T-cell (primary cell): ENCODE measurements at regions not wholly inside any gene's neighbourhood (a gene's known extent, or its start where the extent isn't known, plus 50 kb on each side); places are given as distances from the start of the nearest gene placed in this dataset.
"Not testable (repeated sequence)": the region's sequence is repeated elsewhere in the genome, so short reads cannot be mapped to it uniquely, and the experiment has no call there.

Source experiments
- ATAC-seq, 4 experiments: fragments of 200-7000 bp in 3 of 4; fragments of 150-1000 bp in 1 of 4; cut with Tn5 transposase; replicated peaks in 1 of 4; 1 replicate in 3 of 4; 2 replicates in 1 of 4; pipeline ENCODE4 v1.10.0; 2021; ENCODE audit warnings: moderate library complexity in 3 of 4, mild to moderate bottlenecking in 2 of 4, moderate number of reproducible peaks in 1 of 4
- CTCF ChIA-PET, 2 donors: fragments of 300-600 bp; sonication (Branson Sonifier 250); formaldehyde crosslinking; loops; one replicate each; lab custom pipeline; 2022; ENCODE audit warnings: antibody characterized with exemption in 2 of 2; lab: Charles Lee
- POLR2A ChIA-PET, 2 donors: fragments of 300-600 bp; sonication (Branson Sonifier 250); formaldehyde crosslinking; loops; one replicate each; lab custom pipeline; 2022; ENCODE audit warnings: antibody characterized with exemption in 2 of 2; lab: Charles Lee
- DNase-seq, 35 experiments: peaks; one replicate each; pipeline versions ENCODE4 v3.0.0 to v3.0.0-alpha.2; 2013 to 2023
- H3K27ac ChIP-seq: one replicate; pipeline ENCODE4 v1.5.1; 2013; ENCODE audit warnings: low read length
- H3K27me3 ChIP-seq, 2 experiments: replicated peaks in 1 of 2; 1 replicate in 1 of 2; 2 replicates in 1 of 2; pipeline versions ENCODE4 v1.6.1 to v1.7.0; 2013; ENCODE audit warnings: low read length in 1 of 2, mixed read lengths in 1 of 2; ENCODE audit not compliant: control insufficient read depth in 2 of 2, insufficient read depth in 2 of 2; ENCODE audit errors: extremely low read depth in 1 of 2
- H3K36me3 ChIP-seq, 2 donors: 1 replicate in 1 of 2; 2 replicates in 1 of 2; pipeline versions ENCODE4 v1.6.1 to v1.7.0; 2013; ENCODE audit warnings: low read length in 1 of 2; ENCODE audit not compliant: control insufficient read depth in 2 of 2, insufficient read depth in 1 of 2; ENCODE audit errors: extremely low read depth in 1 of 2
- H3K4me1 ChIP-seq, 2 experiments: 1 replicate in 1 of 2; 2 replicates in 1 of 2; pipeline versions ENCODE4 v1.6.1 to v1.7.0; 2013; ENCODE audit warnings: low read length in 2 of 2, mixed read lengths in 1 of 2; ENCODE audit not compliant: insufficient read depth in 2 of 2, control insufficient read depth in 1 of 2; ENCODE audit errors: extremely low read depth in 1 of 2
- H3K4me3 ChIP-seq, 2 donors: 1 replicate in 1 of 2; 2 replicates in 1 of 2; pipeline versions ENCODE4 v1.5.1 to v1.7.0; 2013; ENCODE audit warnings: mild to moderate bottlenecking in 2 of 2, low read length in 1 of 2, moderate library complexity in 1 of 2; ENCODE audit not compliant: control insufficient read depth in 1 of 2; ENCODE audit errors: extremely low read depth in 1 of 2
- H3K9me3 ChIP-seq: 2 replicates; pipeline ENCODE4 v1.7.0; 2013
- H3K27ac Mint-ChIP-seq, 2 donors: one replicate each; pipeline ENCODE4 v1.8.0; 2020 to 2021; ENCODE audit warnings: mild to moderate bottlenecking in 2 of 2, mixed read lengths in 2 of 2
- H3K27me3 Mint-ChIP-seq, 2 donors: one replicate each; pipeline ENCODE4 v1.8.0; 2021 to 2022; ENCODE audit warnings: mixed read lengths in 2 of 2
- H3K36me3 Mint-ChIP-seq: one replicate; pipeline ENCODE4 v1.8.0; 2021; ENCODE audit warnings: mixed read lengths
- H3K4me1 Mint-ChIP-seq, 3 donors: one replicate each; pipeline ENCODE4 v1.8.0; 2020 to 2022; ENCODE audit warnings: mixed read lengths in 3 of 3, mild to moderate bottlenecking in 1 of 3
- H3K4me3 Mint-ChIP-seq, 3 donors: one replicate each; pipeline ENCODE4 v1.8.0; 2020 to 2022; ENCODE audit warnings: mild to moderate bottlenecking in 3 of 3, mixed read lengths in 3 of 3, moderate library complexity in 3 of 3
- H3K9me3 Mint-ChIP-seq, 3 donors: one replicate each; pipeline ENCODE4 v1.8.0; 2020 to 2022; ENCODE audit warnings: mixed read lengths in 3 of 3
- WGBS: methylation state at CpG from one replicate; pipeline ENCODE4 v1.1.5; 2013; ENCODE audit warnings: missing lambda C conversion rate; ENCODE audit not compliant: insufficient coverage; 5-methylcytosine and 5-hydroxymethylcytosine counted together

GRCh38 chr6:14241255-14242070, 123.9 kb downstream of the CD83 start:
- H3K9me3 Mint-ChIP-seq: peaks cover 0 to 13% (median 0%) of the 10 kb centered on the region in 3 donors
- no peaks in the 10 kb centered on the region for H3K9me3 ChIP-seq
- H3K4me3 ChIP-seq: no peak overlapping the region
- H3K36me3 ChIP-seq: no peaks in the 10 kb centered on the region
- WGBS: no CpG with 5 or more reads among the region's 5 CpGs
- no peak for DNase-seq
- no peak overlapping the region for H3K27ac Mint-ChIP-seq
- H3K4me1 Mint-ChIP-seq: peaks cover 5 to 10% (median 6%) of the 10 kb centered on the region in 3 donors
- ATAC-seq: no peak
- ChIA-PET POLR2A (interaction anchor here in 1 of 2 donors (0.6 kb wide), 1 partner anchor 540 kb away, joined by 3 read pairs; no protein-coding TSS in a partner anchor), CTCF (no interaction called here)
- H3K4me3 Mint-ChIP-seq: no peak overlapping the region
- no peaks in the 10 kb centered on the region for H3K27me3 Mint-ChIP-seq
- H3K36me3 Mint-ChIP-seq: peaks cover 5% of the 10 kb centered on the region
- H3K27ac ChIP-seq: no peak overlapping the region
- no peaks in the 10 kb centered on the region for H3K4me1 ChIP-seq
- peaks cover 0 to under 1% of the 10 kb centered on the region in 2 experiments for H3K27me3 ChIP-seq

- POLR2A ChIA-PET, H3K27me3 ChIP-seq, H3K36me3 Mint-ChIP-seq, H3K27ac Mint-ChIP-seq, H3K9me3 ChIP-seq, H3K4me3 Mint-ChIP-seq, H3K27ac ChIP-seq, H3K36me3 ChIP-seq, H3K4me1 Mint-ChIP-seq, ATAC-seq, CTCF ChIA-PET, H3K4me3 ChIP-seq, H3K4me1 ChIP-seq, DNase-seq, H3K27me3 Mint-ChIP-seq: not testable (repeated sequence)
- no CpG with 5 or more reads among the region's 2 CpGs for WGBS
- H3K9me3 Mint-ChIP-seq: peaks cover 0 to 13% (median 0%) of the 10 kb centered on the region in 3 donors
These were observed 125.3 kb downstream of the CD83 start for GRCh38 chr6:14242912-14243311.

- H3K27ac ChIP-seq: no peak overlapping the region
These were observed 126.0 kb downstream of the CD83 start for GRCh38 chr6:14243597-14243996.

GRCh38 chr6:14246876-14247275, 129.3 kb downstream of the CD83 start:
- no peaks in the 10 kb centered on the region for H3K27me3 ChIP-seq
- H3K36me3 ChIP-seq: no peaks in the 10 kb centered on the region
- ChIA-PET POLR2A (no interaction called here), CTCF (no interaction called here)
- no peaks in the 10 kb centered on the region for H3K4me1 ChIP-seq
- H3K27me3 Mint-ChIP-seq: no peaks in the 10 kb centered on the region
- H3K4me3 ChIP-seq: no peak overlapping the region
- H3K27ac ChIP-seq: no peak overlapping the region
- H3K4me1 Mint-ChIP-seq: no peaks in the 10 kb centered on the region
- no peak overlapping the region for H3K4me3 Mint-ChIP-seq
- no peak overlapping the region for H3K27ac Mint-ChIP-seq
- DNase-seq: no peak
- no peak for ATAC-seq
- H3K9me3 Mint-ChIP-seq: peaks cover 0 to 4% (median 4%) of the 10 kb centered on the region in 3 donors
- no peaks in the 10 kb centered on the region for H3K9me3 ChIP-seq
- no peaks in the 10 kb centered on the region for H3K36me3 Mint-ChIP-seq
- no CpG with 5 or more reads among the region's 3 CpGs for WGBS

More at GRCh38 chr6:14243597-14243996, 126.0 kb downstream of the CD83 start:
- Histone ChIP-seq H3K4me1 (no peaks in the 10 kb centered on the region), H3K27me3 (no peaks in the 10 kb centered on the region), H3K4me3 (no peak overlapping the region), H3K9me3 (no peaks in the 10 kb centered on the region), H3K36me3 (no peaks in the 10 kb centered on the region)
- peaks cover 0 to 13% (median 0%) of the 10 kb centered on the region in 3 donors for H3K9me3 Mint-ChIP-seq
- ChIA-PET CTCF (no interaction called here), POLR2A (no interaction called here)
- H3K4me3 Mint-ChIP-seq: no peak overlapping the region
- no peaks in the 10 kb centered on the region for H3K27me3 Mint-ChIP-seq
- H3K27ac Mint-ChIP-seq: no peak overlapping the region
- peaks cover 5% of the 10 kb centered on the region for H3K36me3 Mint-ChIP-seq
- ATAC-seq (no peak), DNase-seq (no peak)
- 100% methylated on average over 1 of the region's 5 CpGs for WGBS
- peaks cover 5 to 10% (median 6%) of the 10 kb centered on the region in 3 donors for H3K4me1 Mint-ChIP-seq

GRCh38 chr6:14250573-14250972, 133.0 kb downstream of the CD83 start:
- ChIA-PET POLR2A (no interaction called here), CTCF (no interaction called here)
- 89% methylated on average over 4 of the region's 4 CpGs for WGBS
- H3K4me3 Mint-ChIP-seq: no peak overlapping the region
- DNase-seq (no peak), ATAC-seq (no peak)
- H3K36me3 ChIP-seq: no peaks in the 10 kb centered on the region
- no peaks in the 10 kb centered on the region for H3K36me3 Mint-ChIP-seq
- H3K27ac ChIP-seq: no peak overlapping the region
- no peaks in the 10 kb centered on the region for H3K27me3 ChIP-seq
- no peaks in the 10 kb centered on the region for H3K9me3 ChIP-seq
- no peaks in the 10 kb centered on the region for H3K27me3 Mint-ChIP-seq
- H3K4me3 ChIP-seq: no peak overlapping the region
- H3K4me1 ChIP-seq: no peaks in the 10 kb centered on the region
- H3K9me3 Mint-ChIP-seq: peaks cover 0 to 4% (median 0%) of the 10 kb centered on the region in 3 donors
- H3K27ac Mint-ChIP-seq: no peak overlapping the region
- peaks cover 0 to 6% (median 5%) of the 10 kb centered on the region in 3 donors for H3K4me1 Mint-ChIP-seq

- Histone ChIP-seq H3K36me3 (no peaks in the 10 kb centered on the region), H3K4me3 (no peak overlapping the region), H3K4me1 (no peaks in the 10 kb centered on the region), H3K27ac (no peak overlapping the region), H3K9me3 (no peaks in the 10 kb centered on the region), H3K27me3 (no peaks in the 10 kb centered on the region)
- ATAC-seq (no peak), DNase-seq (no peak)
- ChIA-PET POLR2A (no interaction called here), CTCF (interaction anchor here in 1 of 2 donors (0.6 kb wide), 1 partner anchor 655 kb away, joined by 3 read pairs; no protein-coding TSS in a partner anchor)
- Mint-ChIP-seq H3K4me1 (peaks cover 0 to 6% (median 5%) of the 10 kb centered on the region in 3 donors), H3K36me3 (no peaks in the 10 kb centered on the region), H3K9me3 (peaks cover 0 to 4% (median 0%) of the 10 kb centered on the region in 3 donors), H3K27me3 (no peaks in the 10 kb centered on the region), H3K4me3 (no peak overlapping the region), H3K27ac (no peak overlapping the region)
- WGBS: 98% methylated on average over 7 of the region's 10 CpGs
These were observed 134.8 kb downstream of the CD83 start for GRCh38 chr6:14252271-14252850.
